Spleen (tissue), 7 donors: ENCODE measurements at regions not wholly inside any gene's neighbourhood (a gene's known extent, or its start where the extent isn't known, plus 50 kb on each side); places are given as distances from the start of the nearest gene placed in this dataset.

Experiments
- POLR2AphosphoS5 ChIP-seq, 3 donors: sonication (generic); formaldehyde crosslinking; IDR thresholded peaks; one replicate each; pipeline ENCODE4 v1.5.1; 2017; ENCODE audit warnings: antibody characterized with exemption in 3 of 3
- TF ChIP-seq, protein P1 (sequence below), 11 experiments: fragments of 200-600 bp in 7 of 11; fragments of 450-650 bp in 4 of 11; sonication (generic) in 4 of 11; IDR thresholded peaks in 8 of 11; conservative IDR thresholded peaks in 3 of 11; 1 replicate in 7 of 11; 2 replicates in 4 of 11; pipeline versions ENCODE4 v1.4.0 to v1.8.0; 2016 to 2021; ENCODE audit warnings: antibody characterized with exemption in 11 of 11, inconsistent platforms in 4 of 11, mild to moderate bottlenecking in 1 of 11
- donor health status: DM: no; HTN: no; CAD: no; lungs with moderate emphysema.
- donor health status: DM: no; HTN: no; CAD: no.
- donor health status: DM: no; HTN: no; CAD: no.

DNA sequence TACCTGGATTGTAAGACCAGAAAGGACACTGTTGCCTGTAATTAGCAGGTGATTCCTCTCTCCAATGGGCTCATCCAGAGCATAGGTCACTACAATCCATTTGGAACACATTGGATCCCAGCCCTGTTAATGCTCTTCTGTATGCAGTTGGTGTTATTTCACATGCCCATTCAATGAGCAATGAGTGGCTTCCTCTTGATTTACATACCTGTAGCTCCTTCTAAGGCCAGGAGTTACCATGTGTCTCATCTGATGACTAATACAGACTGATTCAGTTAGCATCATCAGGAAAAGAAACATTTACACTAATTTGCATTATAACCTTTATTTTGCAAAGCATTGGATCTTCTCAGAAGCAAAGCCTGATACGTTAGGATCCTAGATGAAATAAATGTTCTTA, 83.1 kb upstream of the NPVF start:
- no peak for TF ChIP-seq POLR2AphosphoS5 (IDR thresholded peaks at IDR 0.05)
- TF ChIP-seq, protein P1, sequence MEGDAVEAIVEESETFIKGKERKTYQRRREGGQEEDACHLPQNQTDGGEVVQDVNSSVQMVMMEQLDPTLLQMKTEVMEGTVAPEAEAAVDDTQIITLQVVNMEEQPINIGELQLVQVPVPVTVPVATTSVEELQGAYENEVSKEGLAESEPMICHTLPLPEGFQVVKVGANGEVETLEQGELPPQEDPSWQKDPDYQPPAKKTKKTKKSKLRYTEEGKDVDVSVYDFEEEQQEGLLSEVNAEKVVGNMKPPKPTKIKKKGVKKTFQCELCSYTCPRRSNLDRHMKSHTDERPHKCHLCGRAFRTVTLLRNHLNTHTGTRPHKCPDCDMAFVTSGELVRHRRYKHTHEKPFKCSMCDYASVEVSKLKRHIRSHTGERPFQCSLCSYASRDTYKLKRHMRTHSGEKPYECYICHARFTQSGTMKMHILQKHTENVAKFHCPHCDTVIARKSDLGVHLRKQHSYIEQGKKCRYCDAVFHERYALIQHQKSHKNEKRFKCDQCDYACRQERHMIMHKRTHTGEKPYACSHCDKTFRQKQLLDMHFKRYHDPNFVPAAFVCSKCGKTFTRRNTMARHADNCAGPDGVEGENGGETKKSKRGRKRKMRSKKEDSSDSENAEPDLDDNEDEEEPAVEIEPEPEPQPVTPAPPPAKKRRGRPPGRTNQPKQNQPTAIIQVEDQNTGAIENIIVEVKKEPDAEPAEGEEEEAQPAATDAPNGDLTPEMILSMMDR (IDR thresholded peaks at IDR 0.05 in 8 of 11, conservative IDR thresholded peaks at IDR 0.05 in 3 of 11) = no peak
